Testis (tissue), 2 donors: ENCODE measurements at regions not wholly inside any gene's neighbourhood (a gene's known extent, or its start where the extent isn't known, plus 50 kb on each side); places are given as distances from the start of the nearest gene placed in this dataset.
"Not testable (repeated sequence)": the region's sequence is repeated elsewhere in the genome, so short reads cannot be mapped to it uniquely, and the experiment has no call there.

Experiments
- DNase-seq: peaks from one replicate; pipeline ENCODE4 v3.0.0-alpha.2; 2019
- H3K27ac ChIP-seq, 2 donors: fragments of 200-600 bp; sonication (generic); one replicate each; pipeline ENCODE4 v1.5.1; 2019
- H3K27me3 ChIP-seq: fragments of 200-600 bp; sonication (generic); one replicate; pipeline ENCODE4 v1.5.1; 2019
- H3K36me3 ChIP-seq: fragments of 200-600 bp; sonication (generic); one replicate; pipeline ENCODE4 v1.5.1; 2017; ENCODE audit warnings: low read depth; ENCODE audit errors: missing control alignments
- H3K4me1 ChIP-seq: fragments of 200-600 bp; sonication (generic); one replicate; pipeline ENCODE4 v1.5.1; 2019
- H3K4me3 ChIP-seq, 2 donors: fragments of 200-600 bp; sonication (generic); one replicate each; pipeline ENCODE4 v1.5.1; 2017 to 2019
- H3K9me3 ChIP-seq: fragments of 200-600 bp; sonication (generic); one replicate; pipeline ENCODE4 v1.5.1; 2017
- CTCF ChIP-seq, 3 experiments: fragments of 450-650 bp in 2 of 3; fragments of 200-600 bp in 1 of 3; sonication (generic) in 1 of 3; IDR thresholded peaks; one replicate each; pipeline ENCODE4 v1.5.1; 2016 to 2019; ENCODE audit warnings: antibody characterized with exemption in 3 of 3, mild to moderate bottlenecking in 2 of 3, moderate library complexity in 1 of 3
- POLR2A ChIP-seq: fragments of 450-650 bp; IDR thresholded peaks from one replicate; pipeline ENCODE4 v1.6.1; 2017; ENCODE audit warnings: antibody characterized with exemption, mild to moderate bottlenecking, moderate library complexity
- WGBS, 2 donors: methylation state at CpG; one replicate each; pipeline ENCODE4 v1.1.5; 2018; 5-methylcytosine and 5-hydroxymethylcytosine counted together
- intact Hi-C: fragments of 100-400 bp; cut with DNase I; formaldehyde crosslinking; loops from one replicate; pipeline ENCODE4 v1.15.1; 2023; ENCODE audit warnings: low total_unique reads

GRCh38 chr2:194802589-194802988 lies 854.4 kb upstream of the SLC39A10 start:
- DNase-seq, result no peak
- intact Hi-C loops, result no loop called here

GRCh38 chr2:194787071-194787470 lies 870.0 kb upstream of the SLC39A10 start:
- H3K4me3 ChIP-seq, H3K9me3 ChIP-seq, H3K36me3 ChIP-seq, H3K27me3 ChIP-seq, H3K27ac ChIP-seq, intact Hi-C loops, DNase-seq, H3K4me1 ChIP-seq: not testable (repeated sequence)
- WGBS, 2 donors, result 85% methylated on average over 2 of the region's 2 CpGs

More at GRCh38 chr2:194802589-194802988, 854.4 kb upstream of the SLC39A10 start:
- no peak for TF ChIP-seq POLR2A
- TF ChIP-seq CTCF (IDR thresholded peaks at IDR 0.05), result no peak
- no peak overlapping the region for H3K27ac ChIP-seq
- no peaks in the 10 kb centered on the region for H3K27me3 ChIP-seq
- no peak overlapping the region for H3K4me3 ChIP-seq
- no peaks in the 10 kb centered on the region for H3K36me3 ChIP-seq
- H3K4me1 ChIP-seq, result no peaks in the 10 kb centered on the region
- H3K9me3 ChIP-seq, result no peaks in the 10 kb centered on the region
- 52 to 71% methylated on average over 1 of the region's 1 CpG for WGBS, 2 donors

GRCh38 chr2:194771394-194771793 lies 885.6 kb upstream of the SLC39A10 start:
- H3K4me3 ChIP-seq, intact Hi-C loops, H3K36me3 ChIP-seq, H3K9me3 ChIP-seq, DNase-seq, H3K27me3 ChIP-seq, H3K27ac ChIP-seq, H3K4me1 ChIP-seq: not testable (repeated sequence)
- 92 to 93% methylated on average over 2 of the region's 2 CpGs for WGBS, 2 donors

- Histone ChIP-seq H3K27me3 (no peaks in the 10 kb centered on the region), H3K9me3 (no peaks in the 10 kb centered on the region), H3K4me3 (no peak overlapping the region), H3K27ac (no peak overlapping the region), H3K4me1 (no peaks in the 10 kb centered on the region), H3K36me3 (no peaks in the 10 kb centered on the region)
- DNase-seq, result no peak
- intact Hi-C loops, result no loop called here
- no peak for TF ChIP-seq POLR2A
- no peak for TF ChIP-seq CTCF (IDR thresholded peaks at IDR 0.05)
These were observed 888.0 kb upstream of the SLC39A10 start for GRCh38 chr2:194769030-194769429.

- intact Hi-C loops, result no loop called here
- H3K4me1 ChIP-seq, result no peaks in the 10 kb centered on the region
- DNase-seq, result no peak
- TF ChIP-seq CTCF (IDR thresholded peaks at IDR 0.05), result no peak
- TF ChIP-seq POLR2A, result no peak
- H3K4me3 ChIP-seq, result no peak overlapping the region
- H3K27ac ChIP-seq, result no peak overlapping the region
- H3K9me3 ChIP-seq, result no peaks in the 10 kb centered on the region
- H3K27me3 ChIP-seq, result no peaks in the 10 kb centered on the region
- 65 to 70% methylated on average over 3 of the region's 3 CpGs for WGBS, 2 donors
- no peaks in the 10 kb centered on the region for H3K36me3 ChIP-seq
These were observed 891.3 kb upstream of the SLC39A10 start for GRCh38 chr2:194765723-194766122.

- H3K36me3 ChIP-seq, result no peaks in the 10 kb centered on the region
- no peaks in the 10 kb centered on the region for H3K27me3 ChIP-seq
- DNase-seq, result no peak
- H3K4me3 ChIP-seq, result no peak overlapping the region
- TF ChIP-seq CTCF (IDR thresholded peaks at IDR 0.05) (no peak), POLR2A (no peak)
- WGBS, 2 donors, result 58 to 66% methylated on average over 3 to 4 of the region's 4 CpGs
- no peaks in the 10 kb centered on the region for H3K9me3 ChIP-seq
- intact Hi-C loops, result no loop called here
- no peak overlapping the region for H3K27ac ChIP-seq
- no peaks in the 10 kb centered on the region for H3K4me1 ChIP-seq
These were observed 906.1 kb upstream of the SLC39A10 start for GRCh38 chr2:194750926-194751325.
